GM12878 (cell line): ENCODE measurements at regions not wholly inside any gene's neighbourhood (a gene's known extent, or its start where the extent isn't known, plus 50 kb on each side); places are given as distances from the start of the nearest gene placed in this dataset.
"Not testable (repeated sequence)": the region's sequence is repeated elsewhere in the genome, so short reads cannot be mapped to it uniquely, and the experiment has no call there.

Experiments
- ATAC-seq: fragments of 200-7000 bp; cut with Tn5 transposase; 3 replicates; pipeline ENCODE4 v1.9.1; 2020; ENCODE audit warnings: mild to moderate bottlenecking, moderate library complexity
- BruUV-seq: library from RNA; stranded (reverse); fragments of 400-500 nt; replicated peaks from 2 replicates; lab custom pipeline; 2021; lab: Mats Ljungman, UMichigan
- CTCF ChIA-PET: fragments of 300-600 bp; sonication (Branson Sonifier 250); formaldehyde crosslinking; extraction: SDS; loops from one replicate; lab custom pipeline; 2021; ENCODE audit warnings: inconsistent platforms; lab: Yijun Ruan, JAX
- POLR2A ChIA-PET: fragments of 350-600 bp; formaldehyde crosslinking; extraction: SDS; loops from one replicate; lab custom pipeline; 2021; ENCODE audit warnings: inconsistent platforms; lab: Charles Lee
- RAD21 ChIA-PET: fragments of 300-600 bp; sonication (Branson Sonifier 250); formaldehyde crosslinking; loops from one replicate; lab custom pipeline; 2023; ENCODE audit warnings: antibody characterized with exemption; ENCODE audit not compliant: unreplicated experiment; lab: Charles Lee
- SMC1A ChIA-PET: fragments of 300-600 bp; sonication (Branson Sonifier 250); formaldehyde crosslinking; loops from one replicate; lab custom pipeline; 2023; ENCODE audit not compliant: unreplicated experiment, uncharacterized antibody; lab: Charles Lee
- DNase-seq: peaks from one replicate; pipeline ENCODE4 v3.0.0-alpha.2; 2011; ENCODE audit warnings: low read depth, low spot score
- FAIRE-seq: peaks from 3 replicates; lab custom pipeline; 2011; peaks lifted over from hg19 to GRCh38; lab: Jason Lieb, UNC
- H2AFZ ChIP-seq: 2 replicates; pipeline ENCODE4 v1.6.0; 2011; ENCODE audit warnings: low read depth, low read length, control low read depth; ENCODE audit not compliant: control insufficient read depth
- H3K27ac ChIP-seq: 2 replicates; pipeline ENCODE4 v1.5.1; 2011; ENCODE audit warnings: control low read depth; ENCODE audit not compliant: control insufficient read depth, insufficient read depth
- H3K27me3 ChIP-seq, 2 experiments: replicated peaks in 1 of 2; 2 replicates each; pipeline versions ENCODE4 v1.6.0 to v1.6.1; 2011; ENCODE audit warnings: low read length in 1 of 2; ENCODE audit not compliant: control insufficient read depth in 2 of 2, insufficient read depth in 2 of 2
- H3K36me3 ChIP-seq, 2 experiments: 2 replicates each; pipeline ENCODE4 v1.5.1; 2011; ENCODE audit warnings: low read length in 1 of 2; ENCODE audit not compliant: control insufficient read depth in 2 of 2, insufficient read depth in 2 of 2
- H3K4me1 ChIP-seq: 2 replicates; pipeline ENCODE4 v1.6.1; 2011; ENCODE audit warnings: mild to moderate bottlenecking, low read length, moderate library complexity, mixed read lengths; ENCODE audit not compliant: control insufficient read depth, insufficient read depth
- H3K4me2 ChIP-seq: 2 replicates; pipeline ENCODE4 v1.6.0; 2011; ENCODE audit warnings: control low read depth; ENCODE audit not compliant: control insufficient read depth, insufficient read depth
- H3K4me3 ChIP-seq: fragments of 200-600 bp; sonication (generic); 2 replicates; pipeline ENCODE4 v1.5.1; 2016
- H3K79me2 ChIP-seq: 2 replicates; pipeline ENCODE4 v1.6.0; 2011; ENCODE audit warnings: low read length; ENCODE audit not compliant: control insufficient read depth, insufficient read depth
- H3K9ac ChIP-seq: 2 replicates; pipeline ENCODE4 v1.8.0; 2011; ENCODE audit warnings: low read length, control low read depth, mixed read lengths; ENCODE audit not compliant: control insufficient read depth, insufficient read depth
- H3K9me3 ChIP-seq: replicated peaks from 3 replicates; pipeline ENCODE4 v1.5.1; 2011; ENCODE audit warnings: mild to moderate bottlenecking, low read length; ENCODE audit not compliant: control insufficient read depth, insufficient read depth
- H4K20me1 ChIP-seq: 2 replicates; pipeline ENCODE4 v1.6.0; 2011; ENCODE audit not compliant: control insufficient read depth, insufficient read depth
- CHD2 ChIP-seq: IDR thresholded peaks from 2 replicates; pipeline ENCODE4 v1.6.1; 2011; ENCODE audit warnings: low read depth, low read length, improper control_type of control experiment, borderline replicate concordance
- EZH2 ChIP-seq: IDR thresholded peaks from 2 replicates; pipeline ENCODE4 v1.6.1; 2012; ENCODE audit warnings: low read depth, mild to moderate bottlenecking, control low read depth, inconsistent platforms, low read length, borderline replicate concordance; ENCODE audit not compliant: control insufficient read depth
- MXI1 ChIP-seq: fragments of 150-350 bp; IDR thresholded peaks from 2 replicates; pipeline ENCODE4 v1.6.1; 2011; ENCODE audit warnings: low read depth, mild to moderate bottlenecking, inconsistent platforms, low read length, improper control_type of control experiment
- NR2C2 ChIP-seq: IDR thresholded peaks from 2 replicates; pipeline ENCODE4 v1.6.1; 2011; ENCODE audit warnings: borderline replicate concordance, low read depth; ENCODE audit not compliant: control insufficient read depth, insufficient read length
- PML ChIP-seq: IDR thresholded peaks from 2 replicates; pipeline ENCODE4 v1.6.1; 2012; ENCODE audit warnings: low read length, inconsistent platforms
- POU2F2 ChIP-seq: IDR thresholded peaks from 3 replicates; pipeline ENCODE4 v1.6.1; 2011; ENCODE audit warnings: low read depth, mild to moderate bottlenecking, low read length, borderline replicate concordance
- RBBP5 ChIP-seq: fragments of 200-600 bp; sonication (generic); conservative IDR thresholded peaks from 2 replicates; pipeline ENCODE4 v1.6.1; 2016
- WGBS: methylation state at CpG from one replicate; pipeline ENCODE4 v1.1.6; 2016; ENCODE audit warnings: low lambda C conversion rate; ENCODE audit not compliant: insufficient replicate concordance, insufficient coverage; ENCODE audit errors: missing lambda C conversion rate; 5-methylcytosine and 5-hydroxymethylcytosine counted together
- in situ Hi-C: fragments of 300-500 bp; cut with MboI; formaldehyde crosslinking; loops from 9 replicates; pipeline ENCODE4 v1.14.3; 2018; ENCODE audit warnings: mixed read lengths
- intact Hi-C: fragments of 100-400 bp; cut with micrococcal nuclease; formaldehyde crosslinking; loops from one replicate; pipeline ENCODE4 v1.14.2; 2022; ENCODE audit not compliant: unreplicated experiment
- TF ChIP-seq, protein P1 (sequence below): fragments of 450-650 bp; IDR thresholded peaks from 2 replicates; pipeline ENCODE4 v1.6.1; 2018; ENCODE audit warnings: mild to moderate bottlenecking, low read depth, moderate library complexity; ENCODE audit not compliant: partially characterized antibody
- TF ChIP-seq, protein P2 (sequence below): fragments of 150-350 bp; IDR thresholded peaks from 2 replicates; pipeline ENCODE4 v1.6.1; 2014; ENCODE audit warnings: mild to moderate bottlenecking, low read depth, low read length
- TF ChIP-seq, protein P3 (sequence below): IDR thresholded peaks from 2 replicates; pipeline ENCODE4 v1.6.1; 2011; ENCODE audit warnings: low read depth, low read length, improper control_type of control experiment, borderline replicate concordance

DNA sequence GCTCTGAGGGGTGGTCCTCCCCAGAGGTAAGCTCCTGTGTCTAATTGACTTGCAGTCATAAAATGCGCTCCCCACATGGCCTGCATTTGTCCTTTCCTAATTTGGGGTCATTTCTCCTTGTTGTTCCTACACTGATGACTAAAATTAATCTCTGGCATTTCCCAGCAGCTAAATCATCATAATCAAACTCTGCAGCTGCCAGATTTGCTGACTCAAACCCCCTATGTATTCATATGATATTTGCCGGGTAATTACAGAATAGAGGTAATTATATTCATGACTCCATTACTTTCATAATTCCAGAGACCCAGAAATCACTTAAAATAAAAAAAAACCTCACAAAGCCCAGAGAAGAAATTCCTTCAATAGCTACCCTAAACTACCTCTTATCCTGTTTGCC, 331.4 kb upstream of the KLHL29 start (continued):
- TF ChIP-seq, protein P1, sequence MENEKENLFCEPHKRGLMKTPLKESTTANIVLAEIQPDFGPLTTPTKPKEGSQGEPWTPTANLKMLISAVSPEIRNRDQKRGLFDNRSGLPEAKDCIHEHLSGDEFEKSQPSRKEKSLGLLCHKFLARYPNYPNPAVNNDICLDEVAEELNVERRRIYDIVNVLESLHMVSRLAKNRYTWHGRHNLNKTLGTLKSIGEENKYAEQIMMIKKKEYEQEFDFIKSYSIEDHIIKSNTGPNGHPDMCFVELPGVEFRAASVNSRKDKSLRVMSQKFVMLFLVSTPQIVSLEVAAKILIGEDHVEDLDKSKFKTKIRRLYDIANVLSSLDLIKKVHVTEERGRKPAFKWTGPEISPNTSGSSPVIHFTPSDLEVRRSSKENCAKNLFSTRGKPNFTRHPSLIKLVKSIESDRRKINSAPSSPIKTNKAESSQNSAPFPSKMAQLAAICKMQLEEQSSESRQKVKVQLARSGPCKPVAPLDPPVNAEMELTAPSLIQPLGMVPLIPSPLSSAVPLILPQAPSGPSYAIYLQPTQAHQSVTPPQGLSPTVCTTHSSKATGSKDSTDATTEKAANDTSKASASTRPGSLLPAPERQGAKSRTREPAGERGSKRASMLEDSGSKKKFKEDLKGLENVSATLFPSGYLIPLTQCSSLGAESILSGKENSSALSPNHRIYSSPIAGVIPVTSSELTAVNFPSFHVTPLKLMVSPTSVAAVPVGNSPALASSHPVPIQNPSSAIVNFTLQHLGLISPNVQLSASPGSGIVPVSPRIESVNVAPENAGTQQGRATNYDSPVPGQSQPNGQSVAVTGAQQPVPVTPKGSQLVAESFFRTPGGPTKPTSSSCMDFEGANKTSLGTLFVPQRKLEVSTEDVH = no peak
- TF ChIP-seq NR2C2 (no peak), POU2F2 (no peak), EZH2 (no peak), PML (no peak)
- TF ChIP-seq, protein P2, sequence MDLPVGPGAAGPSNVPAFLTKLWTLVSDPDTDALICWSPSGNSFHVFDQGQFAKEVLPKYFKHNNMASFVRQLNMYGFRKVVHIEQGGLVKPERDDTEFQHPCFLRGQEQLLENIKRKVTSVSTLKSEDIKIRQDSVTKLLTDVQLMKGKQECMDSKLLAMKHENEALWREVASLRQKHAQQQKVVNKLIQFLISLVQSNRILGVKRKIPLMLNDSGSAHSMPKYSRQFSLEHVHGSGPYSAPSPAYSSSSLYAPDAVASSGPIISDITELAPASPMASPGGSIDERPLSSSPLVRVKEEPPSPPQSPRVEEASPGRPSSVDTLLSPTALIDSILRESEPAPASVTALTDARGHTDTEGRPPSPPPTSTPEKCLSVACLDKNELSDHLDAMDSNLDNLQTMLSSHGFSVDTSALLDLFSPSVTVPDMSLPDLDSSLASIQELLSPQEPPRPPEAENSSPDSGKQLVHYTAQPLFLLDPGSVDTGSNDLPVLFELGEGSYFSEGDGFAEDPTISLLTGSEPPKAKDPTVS = no peak

DNA sequence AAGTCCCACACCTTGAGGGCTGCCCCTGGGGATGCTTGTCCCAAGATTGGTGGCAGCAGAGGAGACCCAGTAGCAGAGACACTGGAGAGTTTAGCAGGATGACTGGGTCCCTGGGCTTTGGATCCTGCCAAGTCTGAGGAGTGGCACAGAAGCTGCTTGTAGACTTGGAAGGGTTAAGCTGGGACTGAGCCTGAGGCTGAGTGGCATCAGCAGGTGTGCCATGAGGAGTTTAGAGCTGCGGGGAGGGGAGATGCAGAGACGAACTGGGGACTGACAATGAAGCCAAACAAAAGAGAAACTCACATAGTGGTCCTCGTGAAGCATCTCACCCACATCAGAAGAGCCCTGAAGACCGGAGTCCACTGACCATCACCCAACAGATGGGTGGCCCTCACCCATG, 329.7 kb upstream of the KLHL29 start:
- intact Hi-C loops (no loop called here), in situ Hi-C loops (no loop called here)
- TF ChIP-seq, protein P3, sequence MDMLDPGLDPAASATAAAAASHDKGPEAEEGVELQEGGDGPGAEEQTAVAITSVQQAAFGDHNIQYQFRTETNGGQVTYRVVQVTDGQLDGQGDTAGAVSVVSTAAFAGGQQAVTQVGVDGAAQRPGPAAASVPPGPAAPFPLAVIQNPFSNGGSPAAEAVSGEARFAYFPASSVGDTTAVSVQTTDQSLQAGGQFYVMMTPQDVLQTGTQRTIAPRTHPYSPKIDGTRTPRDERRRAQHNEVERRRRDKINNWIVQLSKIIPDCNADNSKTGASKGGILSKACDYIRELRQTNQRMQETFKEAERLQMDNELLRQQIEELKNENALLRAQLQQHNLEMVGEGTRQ = no peak
- TF ChIP-seq MXI1 = no peak
- TF ChIP-seq CHD2 = no peak
- TF ChIP-seq RBBP5 = no peak
- DNase-seq (no peak), FAIRE-seq (no peak), ATAC-seq (no peak)
- H3K4me3 ChIP-seq = no peak overlapping the region
- 8% methylated on average over 4 of the region's 4 CpGs for WGBS
- no peak overlapping the region for H3K27ac ChIP-seq
- no peaks in the 10 kb centered on the region for H3K9me3 ChIP-seq
- POLR2A ChIA-PET = no interaction called here
- RAD21 ChIA-PET = no interaction called here
- H3K4me1 ChIP-seq = no peaks in the 10 kb centered on the region
- BruUV-seq = no TSS peak
- no peak overlapping the region for H2AFZ ChIP-seq
- H3K36me3 ChIP-seq = no peaks in the 10 kb centered on the region
- SMC1A ChIA-PET = no interaction called here
- no peak overlapping the region for H3K9ac ChIP-seq
- H3K79me2 ChIP-seq = no peaks in the 10 kb centered on the region
- CTCF ChIA-PET = no interaction called here
- peaks cover 2 to 3% of the 10 kb centered on the region in 2 experiments; a peak in 1 of 4 replicates for H3K27me3 ChIP-seq
- no peaks in the 10 kb centered on the region for H4K20me1 ChIP-seq
- no peak overlapping the region for H3K4me2 ChIP-seq

DNA sequence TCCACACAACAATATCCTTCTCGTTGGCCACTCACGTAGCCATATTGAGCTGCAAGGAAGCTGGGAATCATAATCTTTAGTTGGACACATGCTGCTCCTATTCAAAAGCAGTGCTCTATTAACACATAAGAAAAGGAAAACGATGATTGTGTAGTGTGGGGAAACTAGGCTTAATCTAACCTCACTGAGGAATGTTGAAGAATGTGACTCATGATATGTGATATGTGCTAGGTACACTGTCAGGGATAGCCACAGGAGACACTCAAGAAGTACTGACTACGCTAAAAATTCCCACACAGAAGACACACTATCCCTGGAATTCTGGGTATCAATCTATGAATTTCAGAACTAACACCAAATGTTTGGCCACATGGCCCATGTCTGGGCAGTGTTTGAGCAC, 328.1 kb upstream of the KLHL29 start:
- H3K9ac ChIP-seq, RAD21 ChIA-PET, FAIRE-seq, BruUV-seq, in situ Hi-C loops, DNase-seq, ATAC-seq, POLR2A ChIA-PET, H4K20me1 ChIP-seq, H3K4me3 ChIP-seq, H3K27ac ChIP-seq, intact Hi-C loops, H3K9me3 ChIP-seq, H3K4me1 ChIP-seq, H2AFZ ChIP-seq, H3K4me2 ChIP-seq, H3K27me3 ChIP-seq, H3K36me3 ChIP-seq, H3K79me2 ChIP-seq, SMC1A ChIA-PET: not testable (repeated sequence)
- 0% methylated on average over 4 of the region's 4 CpGs for WGBS
- CTCF ChIA-PET = interaction anchor here (1.6 kb wide), 1 partner anchor 9 kb away, joined by 3 read pairs; no protein-coding TSS in a partner anchor
